ENCODE measurements at regions not wholly inside any gene's neighbourhood (a gene's known extent, or its start where the extent isn't known, plus 50 kb on each side); places are given as distances from the start of the nearest gene placed in this dataset.

DNA sequence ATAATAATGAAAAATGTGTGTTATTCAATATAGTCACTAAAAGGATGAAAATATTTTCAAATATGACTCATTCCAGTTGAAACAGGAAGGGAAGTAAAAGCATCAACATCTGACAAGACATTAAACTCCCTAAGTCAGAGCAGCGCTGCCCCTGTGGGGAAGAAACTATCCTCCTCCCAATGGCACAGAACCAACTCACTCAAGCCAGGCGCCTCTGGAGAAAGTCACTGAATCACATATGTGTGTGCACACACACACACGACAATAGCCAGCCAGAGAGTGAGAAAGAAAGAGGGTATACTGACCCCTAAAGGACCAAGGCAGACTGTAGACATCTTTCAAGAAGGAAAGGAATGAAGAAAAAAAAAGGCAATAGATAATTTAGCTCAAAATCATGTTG, 126.9 kb downstream of the SETD4 start:
- DNase-seq = peak in 1 of 2 donors; percentile 46

DNA sequence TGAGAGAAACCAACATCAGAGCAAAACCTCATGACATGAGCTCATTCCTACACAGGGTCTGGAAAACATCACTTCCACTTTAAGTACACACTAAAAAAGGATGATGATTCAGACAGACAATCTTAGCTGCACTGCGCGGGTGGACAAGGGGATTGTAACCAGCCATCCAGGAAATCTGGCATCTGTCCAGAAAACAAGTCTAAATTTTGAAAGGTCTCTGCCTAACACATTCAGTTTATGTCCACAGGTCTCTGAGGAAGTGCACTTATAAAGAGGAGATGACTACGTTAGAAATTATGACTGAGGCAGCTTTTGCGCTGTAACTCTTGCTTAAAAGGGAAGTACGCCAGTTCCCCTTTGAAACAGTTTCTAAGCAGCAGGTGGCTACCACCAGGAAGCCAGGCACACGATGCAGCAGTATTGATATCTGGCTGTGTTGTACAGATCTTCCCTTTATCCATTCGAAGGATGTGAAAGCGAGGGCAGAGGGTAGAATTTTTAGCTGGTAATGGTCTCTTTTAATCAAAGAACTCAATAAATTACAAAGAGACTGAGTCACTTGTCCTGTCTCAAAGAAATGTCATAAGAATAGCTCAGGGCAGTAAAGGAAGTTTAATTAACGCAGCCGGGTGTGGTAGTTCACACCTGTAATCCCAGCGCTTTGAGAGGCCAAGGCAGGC, 128.0 kb downstream of the SETD4 start:
- DNase-seq = peak; percentile 21 to 59

DNA sequence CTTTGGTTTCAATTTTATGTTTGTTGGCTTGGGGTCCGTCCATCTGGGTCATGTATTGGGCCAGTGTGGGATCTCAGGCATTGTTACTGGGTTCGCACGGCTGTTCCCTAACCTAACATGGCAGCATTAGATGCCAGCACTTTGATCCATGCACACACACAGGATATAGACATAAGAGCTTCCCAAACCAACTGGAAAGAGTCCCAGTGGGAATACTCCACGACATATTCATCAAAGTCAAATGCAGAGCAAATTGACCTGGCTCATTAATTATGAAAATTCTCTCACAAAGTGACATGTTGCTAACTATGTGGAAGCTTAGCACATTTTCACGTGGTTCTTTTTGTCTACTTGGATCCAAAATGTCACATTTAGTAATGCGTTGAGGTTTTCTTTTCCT, 130.4 kb downstream of the SETD4 start:
- DNase-seq = no peak

DNA sequence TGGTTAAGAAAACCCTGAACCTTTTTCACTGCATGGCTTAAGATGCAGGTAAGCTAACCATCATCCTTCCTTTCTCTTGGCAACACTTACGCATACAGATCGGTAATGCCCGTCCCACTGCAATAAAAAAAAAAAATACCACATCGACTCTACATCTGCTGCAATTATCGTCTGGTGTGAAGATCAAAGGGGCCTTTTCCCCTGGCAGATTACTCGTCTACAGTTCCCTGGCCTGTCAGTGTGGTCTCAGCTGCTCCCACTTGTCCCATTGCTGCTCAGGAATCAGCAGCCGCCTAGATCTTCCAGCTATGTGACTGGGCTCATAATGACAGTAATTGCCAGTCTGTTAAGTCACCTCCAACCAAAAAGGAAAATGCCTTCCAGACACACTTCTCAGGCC, 133.1 kb downstream of the SETD4 start:
- DNase-seq = no peak

DNA sequence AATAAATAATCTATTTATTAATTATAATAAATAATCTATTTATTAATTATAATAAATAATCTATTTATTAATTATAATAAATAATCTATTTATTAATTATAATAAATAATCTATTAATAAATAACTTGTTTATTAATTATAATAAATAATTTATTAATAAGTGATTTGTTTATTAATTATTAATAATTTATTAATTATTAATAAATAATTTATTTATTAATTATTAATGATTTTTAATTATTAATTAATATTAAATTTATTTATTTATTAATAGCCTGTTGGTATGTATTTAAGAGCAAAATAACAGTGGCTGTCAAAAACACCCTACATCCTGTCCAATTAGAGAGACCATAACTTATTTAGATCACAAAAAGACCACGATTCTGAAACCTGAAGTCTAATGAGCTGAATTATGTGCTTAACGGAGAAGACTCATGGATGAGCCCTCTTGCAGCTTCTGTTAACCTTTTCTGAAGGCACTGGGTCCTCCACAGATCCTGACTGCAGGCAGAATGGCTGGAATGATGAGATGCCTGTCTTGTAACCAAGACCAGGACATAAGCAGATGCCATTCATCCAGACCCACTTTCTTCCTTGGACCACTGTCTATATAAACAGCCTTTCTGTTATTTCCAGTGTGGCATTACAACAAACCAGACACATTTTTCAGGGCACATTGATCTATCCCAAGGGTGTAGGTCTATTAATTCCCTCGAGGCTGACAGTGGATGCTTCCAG, 134.2 kb downstream of the SETD4 start:
- no peak for DNase-seq

DNA sequence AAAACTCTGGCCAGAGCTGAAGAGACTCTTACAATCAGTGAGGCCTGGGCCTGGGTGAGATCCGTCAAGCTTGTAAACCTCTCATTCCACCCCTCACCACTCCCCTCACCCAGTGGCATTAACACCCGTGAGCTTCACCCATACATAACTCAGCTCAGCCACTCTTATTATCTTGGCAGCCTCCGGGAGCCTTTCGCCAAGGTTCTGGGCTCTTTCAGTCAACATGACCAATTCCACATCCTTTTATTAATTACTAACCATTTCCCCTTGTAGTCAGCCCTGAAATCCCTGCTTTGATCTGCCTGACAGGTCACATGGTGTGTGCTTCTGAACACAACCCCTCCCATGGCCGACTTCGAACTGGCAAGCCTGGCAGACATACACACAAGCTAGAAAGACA, 134.8 kb downstream of the SETD4 start:
- DNase-seq = no peak

DNA sequence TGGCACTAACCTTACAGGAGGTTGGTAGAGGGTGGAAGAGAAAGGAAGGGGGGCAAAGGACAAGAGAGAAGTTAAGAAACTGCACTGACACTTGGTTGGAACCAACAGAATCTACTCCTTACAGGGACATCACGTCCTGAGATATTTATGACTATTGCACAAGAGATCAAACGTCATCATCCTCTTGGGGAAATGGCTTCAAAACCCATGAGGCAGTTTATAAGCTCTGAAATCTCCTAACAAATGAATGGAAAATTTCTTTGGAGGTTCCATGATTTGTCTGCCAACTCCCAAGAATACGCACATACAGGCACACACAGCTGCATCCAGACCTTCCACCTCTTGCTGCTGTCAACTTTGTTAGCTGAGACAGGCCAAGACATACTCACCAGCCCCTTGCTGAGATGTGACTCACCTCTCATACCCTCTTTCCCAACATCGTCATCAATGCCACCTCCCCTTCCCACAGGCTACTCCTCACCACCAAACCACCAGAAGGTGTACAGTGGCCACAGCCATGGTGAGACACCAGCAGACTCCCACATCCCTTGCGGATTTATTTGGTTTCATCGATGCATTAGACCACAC, 135.5 kb downstream of the SETD4 start:
- no peak for DNase-seq

DNA sequence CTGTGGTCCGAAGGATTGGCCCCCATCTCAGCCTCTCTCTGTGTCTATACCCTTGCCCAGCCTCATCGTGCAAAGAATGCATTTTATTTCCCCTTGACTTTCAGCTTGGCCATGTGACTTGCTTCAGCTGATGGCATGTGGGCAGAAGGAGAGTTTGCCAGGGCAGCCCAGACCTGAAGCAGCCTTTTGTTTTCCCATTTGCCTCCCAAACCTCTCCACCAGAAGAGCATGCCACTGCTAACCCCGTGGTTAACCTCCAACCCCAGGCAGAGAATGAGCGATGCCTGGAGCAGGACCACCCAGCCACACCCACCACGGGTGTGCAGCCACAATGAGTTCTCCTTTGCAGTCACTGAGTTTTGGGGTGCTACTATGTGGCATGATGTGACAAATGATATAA, 136.4 kb downstream of the SETD4 start:
- no peak for DNase-seq

DNA sequence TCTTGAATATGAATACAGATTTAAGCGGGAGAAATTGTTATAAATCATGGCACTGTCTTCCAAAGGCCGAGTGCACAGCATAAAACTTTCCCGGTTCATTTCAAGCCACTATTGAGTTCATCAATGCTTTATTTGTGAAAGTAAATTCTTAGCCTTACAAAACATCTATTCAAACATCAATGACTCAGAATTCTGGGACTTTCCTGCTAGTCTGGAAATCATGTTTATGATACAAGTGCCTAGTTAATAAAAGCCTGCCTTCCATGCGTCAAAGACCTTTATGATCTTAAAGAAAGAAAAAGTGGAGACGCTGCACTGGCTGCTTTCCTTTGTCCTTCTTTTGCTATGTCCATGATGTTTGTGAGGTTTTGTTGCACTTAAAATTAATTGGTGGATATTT, 137.7 kb downstream of the SETD4 start:
- DNase-seq = no peak

DNA sequence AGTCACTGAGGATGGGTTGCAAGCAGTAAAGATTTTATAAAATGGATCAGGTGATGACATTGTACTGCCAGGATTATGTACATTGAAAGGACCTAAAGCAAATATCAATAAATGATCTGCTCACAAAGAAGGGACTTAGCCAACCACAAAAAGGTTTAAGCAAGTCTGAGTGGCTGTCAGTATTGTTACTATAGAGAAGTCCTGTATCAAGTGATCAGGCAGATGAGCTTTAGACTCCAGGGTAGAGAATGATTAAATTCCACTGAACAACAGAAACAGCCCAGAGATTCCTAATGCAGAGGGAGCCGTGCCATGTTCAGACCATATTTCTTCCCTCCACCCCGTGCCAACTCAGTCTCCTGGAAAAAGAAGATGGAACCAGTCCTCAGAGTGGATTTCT, 138.9 kb downstream of the SETD4 start:
- DNase-seq = no peak

DNA sequence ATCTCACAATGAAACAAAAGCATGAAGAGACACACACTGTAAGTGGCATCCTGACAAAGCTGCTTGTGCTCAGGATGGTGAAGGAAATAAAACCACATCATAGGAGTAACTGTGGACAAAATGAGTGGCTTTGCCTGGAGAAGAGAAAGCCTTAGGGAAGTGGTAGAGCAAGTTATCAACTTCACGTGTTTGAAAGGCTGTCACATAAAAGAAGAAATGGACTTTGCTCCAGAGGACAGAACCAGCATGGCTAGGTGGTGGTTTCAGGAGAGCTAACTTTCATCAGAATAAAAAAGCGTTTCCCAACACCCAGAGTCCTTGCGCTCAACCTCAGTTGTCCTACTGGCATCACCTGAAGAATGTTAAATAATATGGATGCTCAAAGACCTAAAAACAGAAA, 139.9 kb downstream of the SETD4 start:
- no peak for DNase-seq

DNA sequence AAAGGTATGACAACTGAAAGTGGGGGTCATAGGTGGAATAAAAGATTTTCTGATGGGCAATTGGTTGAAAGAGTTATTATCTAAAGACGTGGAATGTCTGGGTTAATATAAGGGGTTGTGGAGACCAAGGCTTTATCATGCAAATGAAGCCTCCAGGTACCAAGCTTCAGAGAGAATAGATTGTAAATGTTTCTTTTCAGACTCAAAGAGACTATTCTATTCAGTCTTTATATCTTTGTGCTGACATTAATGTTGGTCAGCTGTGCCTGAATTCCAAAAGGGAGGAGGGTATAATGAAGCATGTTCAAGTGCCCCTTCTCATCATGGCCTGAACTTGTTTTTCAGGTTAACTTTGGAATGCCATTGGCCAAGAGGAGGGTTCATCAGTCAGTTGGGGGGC, 145.3 kb downstream of the SETD4 start:
- no peak for DNase-seq

DNA sequence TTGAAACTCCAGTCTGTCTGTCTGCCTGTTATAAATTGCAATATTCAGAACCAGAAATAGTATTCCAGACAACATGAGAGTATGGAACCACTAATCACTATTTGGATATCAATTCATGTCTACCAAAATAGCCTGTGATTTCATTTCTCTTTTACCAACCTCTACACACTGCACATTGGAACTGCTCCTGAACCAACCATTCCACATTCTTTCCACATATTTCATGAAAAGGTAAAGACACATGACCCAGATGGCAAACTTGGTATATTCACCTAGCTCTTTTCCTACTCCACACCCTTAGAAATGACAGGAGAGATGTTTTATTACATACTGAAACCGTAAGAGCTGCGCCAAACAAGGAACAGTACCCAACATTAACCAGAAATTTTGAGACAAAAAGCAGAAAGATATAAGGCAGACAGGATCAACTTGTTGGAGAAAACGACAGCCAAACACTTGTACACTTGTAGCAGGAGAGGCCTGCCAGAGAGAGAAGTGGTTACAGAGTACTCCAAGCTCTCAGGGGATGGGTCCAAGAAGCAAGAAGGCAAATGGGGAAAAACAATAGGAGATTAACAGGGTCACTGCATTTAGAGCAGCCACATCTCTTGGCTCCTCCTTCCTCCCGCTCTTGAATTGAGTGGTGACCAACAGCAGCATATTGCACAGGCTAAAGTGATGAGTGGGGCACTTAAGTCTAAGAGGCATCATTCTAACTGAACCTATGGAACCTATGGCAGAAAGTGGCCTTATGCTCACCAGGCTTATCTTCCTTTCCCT, 148.7 kb downstream of the SETD4 start:
- DNase-seq = no peak

DNA sequence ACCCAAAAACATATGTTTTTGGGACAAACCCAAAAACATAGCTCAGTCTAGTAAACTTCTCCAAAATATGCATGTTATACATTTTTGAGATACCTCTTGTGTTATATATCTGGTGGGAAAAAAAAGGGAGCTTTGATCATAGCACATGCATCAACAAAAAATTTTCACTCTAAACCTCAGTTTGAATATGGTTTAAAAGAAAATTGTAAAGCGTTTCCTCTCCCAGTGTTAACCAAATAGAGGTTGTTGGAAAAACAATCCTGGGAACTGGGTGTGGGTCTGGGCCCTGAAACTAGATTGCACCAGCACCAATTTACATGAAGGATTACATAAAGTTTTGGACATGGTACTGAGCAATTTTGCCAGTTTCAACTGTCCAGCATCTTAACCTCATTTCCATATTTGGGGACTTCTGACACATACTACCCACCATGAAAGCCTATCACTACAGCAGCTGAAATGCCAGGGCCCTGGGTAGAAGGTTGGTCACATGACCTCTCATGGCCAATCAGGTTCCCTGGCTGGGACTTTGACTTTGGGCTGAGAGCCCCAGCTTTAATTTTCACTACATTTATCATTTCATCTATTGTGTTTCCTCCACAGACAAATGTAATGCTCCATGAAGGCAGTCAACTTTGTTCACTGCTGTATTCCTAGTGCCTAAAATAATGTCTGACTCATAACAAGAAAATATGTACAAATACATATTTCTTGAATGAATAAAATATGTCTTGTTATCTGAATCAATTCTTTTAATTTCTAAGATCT, 150.7 kb downstream of the SETD4 start:
- no peak for DNase-seq

DNA sequence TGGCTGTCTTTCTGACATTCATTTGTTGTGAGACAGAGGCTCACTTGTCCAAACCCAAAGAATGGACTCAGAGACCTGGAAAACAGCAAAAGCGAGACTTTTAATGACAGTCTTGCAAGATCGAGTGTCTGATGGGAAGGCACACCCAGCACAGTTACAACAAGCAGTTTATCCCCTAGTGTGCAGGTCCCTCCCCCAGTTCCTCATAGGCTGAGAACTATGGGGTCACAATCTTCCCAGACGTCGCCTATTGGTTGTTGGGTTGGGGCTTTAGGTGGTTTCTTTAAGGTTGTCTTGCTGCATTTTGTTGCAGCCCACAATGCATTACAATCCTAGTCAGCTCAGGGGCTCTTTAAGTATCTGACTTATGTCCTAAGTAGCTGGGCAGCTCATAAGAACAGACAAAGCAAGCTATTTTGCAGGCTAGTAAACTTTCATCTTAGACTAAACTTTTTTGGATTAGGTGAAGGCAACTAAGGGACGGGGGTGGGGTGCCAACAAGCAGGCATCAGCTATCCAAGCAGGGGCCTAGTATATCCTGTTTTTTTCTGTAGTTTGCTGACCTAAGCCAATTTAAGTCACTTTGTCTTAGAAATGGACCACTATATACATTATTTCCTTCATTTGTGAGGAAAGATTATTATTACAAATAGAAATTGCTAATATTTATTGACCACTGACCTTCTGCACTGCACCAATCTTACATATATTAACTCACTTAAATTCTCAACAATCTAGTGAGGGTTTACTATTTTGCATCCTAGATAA, 151.8 kb downstream of the SETD4 start:
- no peak for DNase-seq

DNA sequence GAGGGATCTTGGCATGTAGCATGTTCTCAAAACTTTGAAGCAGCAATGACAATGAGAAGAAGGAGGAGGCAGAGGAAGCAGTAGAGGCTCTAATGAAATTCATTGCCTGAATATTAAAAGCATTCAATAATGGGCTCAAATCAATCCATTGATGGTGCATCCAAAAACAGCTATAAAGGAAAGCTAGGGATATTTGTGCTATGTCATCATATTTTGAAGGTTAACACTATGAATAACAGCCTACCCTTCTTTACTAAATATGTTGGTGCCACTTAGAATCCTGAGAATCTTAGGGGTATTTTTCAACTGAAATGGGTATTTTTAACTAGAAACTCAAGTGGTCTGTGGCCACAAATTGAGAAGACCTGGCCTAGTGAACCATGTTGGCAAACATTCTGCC, 153.7 kb downstream of the SETD4 start:
- no peak for DNase-seq

DNA sequence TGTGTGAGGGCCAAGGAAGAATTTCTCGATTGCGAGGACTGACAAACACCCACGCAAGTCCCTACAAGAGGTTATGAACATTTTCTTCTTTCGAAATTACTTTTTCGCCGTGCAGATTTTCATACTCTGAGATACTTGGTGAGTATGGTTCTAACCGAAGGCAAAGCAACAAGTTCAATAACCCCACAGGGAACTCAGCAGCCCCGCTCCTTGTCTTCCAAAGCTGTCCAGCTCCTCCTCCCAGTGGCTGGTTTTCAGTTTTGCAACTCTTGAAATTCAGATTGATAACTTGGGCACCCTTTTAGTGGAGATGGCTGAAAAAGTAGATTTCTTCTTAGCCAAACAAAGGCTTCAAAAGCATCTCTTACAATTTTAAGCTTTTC, 154.4 kb downstream of the SETD4 start:
- DNase-seq = no peak

DNA sequence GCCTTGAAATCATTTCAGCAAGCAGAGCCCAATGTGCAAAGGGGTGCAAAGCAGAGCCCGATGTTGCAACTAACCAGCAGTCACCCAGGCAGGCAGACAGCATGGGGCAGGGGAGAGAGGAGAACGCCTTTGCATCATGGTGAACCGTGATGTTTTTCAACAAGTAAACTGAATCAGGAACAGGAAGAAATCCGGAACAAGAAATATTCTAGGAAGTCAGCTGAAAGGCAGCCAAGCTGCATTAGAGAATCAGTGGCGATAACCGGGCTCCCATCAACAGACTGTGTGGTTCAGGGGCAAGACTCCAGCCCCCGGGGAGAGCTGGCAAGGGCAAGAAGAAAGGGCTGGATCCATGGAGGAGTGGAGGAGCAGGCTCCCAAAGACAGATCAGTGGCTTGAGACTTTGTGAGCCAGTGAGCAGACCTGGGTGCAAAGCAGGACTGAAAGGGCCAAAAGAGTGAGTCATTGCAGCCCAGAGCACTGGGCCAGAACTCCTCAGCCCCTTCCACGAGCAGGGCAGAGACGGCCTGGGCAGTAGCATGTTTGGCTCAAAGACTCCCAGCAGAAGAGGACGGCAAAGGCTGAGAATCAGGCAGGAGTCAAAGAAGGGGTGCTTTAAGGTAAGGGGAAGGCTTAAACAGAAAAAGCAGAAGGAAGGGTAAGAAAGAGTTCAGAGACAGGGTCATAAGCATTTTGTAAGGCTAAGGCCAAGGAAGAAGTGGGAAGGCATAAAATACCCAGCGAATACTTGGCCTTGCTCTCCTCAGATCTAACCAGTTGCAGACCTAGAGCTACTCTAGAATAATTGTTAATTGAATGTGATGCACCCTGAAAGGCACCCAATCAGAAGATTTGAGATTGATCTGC, 155.0 kb downstream of the SETD4 start:
- DNase-seq = no peak

DNA sequence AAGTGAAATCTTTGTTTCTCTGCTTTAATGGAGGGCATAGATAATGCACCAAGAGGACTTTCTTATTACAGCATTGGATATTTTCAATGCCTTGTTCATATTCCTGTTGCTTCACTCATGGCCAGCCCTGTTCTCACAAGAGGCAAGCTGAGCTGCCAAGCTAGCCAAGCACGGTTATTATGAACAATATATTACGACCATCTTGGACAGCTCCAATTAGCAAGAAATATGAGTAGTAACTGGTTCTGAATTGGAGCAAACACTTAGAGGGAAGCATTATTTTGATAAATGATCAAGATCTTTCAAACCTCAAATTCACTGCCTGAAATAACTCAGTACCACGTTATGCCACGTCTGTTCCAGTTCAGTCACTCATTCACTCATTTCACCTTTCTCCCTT, 159.8 kb downstream of the SETD4 start:
- DNase-seq = no peak

DNA sequence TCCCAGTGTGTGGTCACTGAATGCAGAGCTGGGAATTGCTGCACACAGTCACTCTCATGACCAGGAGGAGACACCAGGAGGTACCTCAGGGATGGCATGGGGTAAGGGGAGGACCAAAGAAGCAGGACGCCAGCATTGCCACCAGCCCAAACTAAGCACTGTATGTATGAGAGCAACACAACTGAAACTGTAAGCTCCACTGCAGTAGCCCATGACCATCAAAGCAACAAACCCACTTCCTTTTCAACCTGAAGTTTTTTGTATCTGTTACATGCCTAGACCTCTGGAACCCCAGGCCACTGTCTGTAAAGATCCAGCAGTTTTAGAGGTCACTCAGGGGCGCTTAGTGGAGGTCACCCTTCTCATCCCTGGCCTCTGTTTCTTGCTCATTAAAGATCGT, 164.3 kb downstream of the SETD4 start:
- DNase-seq = no peak

DNA sequence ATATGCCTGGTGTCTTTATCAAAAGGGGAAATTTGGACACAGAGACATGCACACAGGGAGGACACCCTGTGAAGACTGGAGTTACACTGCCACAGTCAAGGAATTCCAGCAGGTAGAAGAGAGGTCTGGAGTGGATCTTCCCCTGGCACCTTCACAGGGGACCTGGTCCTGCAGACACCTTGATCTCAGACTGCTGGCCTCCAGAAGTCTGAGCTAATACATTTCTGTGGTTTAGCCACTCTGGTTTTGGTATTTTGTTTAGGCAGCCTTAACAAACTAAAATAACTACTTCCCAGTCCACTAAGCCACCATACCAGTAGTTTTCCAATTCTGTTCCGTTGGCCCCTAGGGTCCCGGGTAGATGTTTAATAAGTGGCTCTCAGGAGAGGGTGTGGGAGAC, 164.7 kb downstream of the SETD4 start:
- DNase-seq = no peak
